ENCODE measurements at regions not wholly inside any gene's neighbourhood (a gene's known extent, or its start where the extent isn't known, plus 50 kb on each side); places are given as distances from the start of the nearest gene placed in this dataset.

DNA sequence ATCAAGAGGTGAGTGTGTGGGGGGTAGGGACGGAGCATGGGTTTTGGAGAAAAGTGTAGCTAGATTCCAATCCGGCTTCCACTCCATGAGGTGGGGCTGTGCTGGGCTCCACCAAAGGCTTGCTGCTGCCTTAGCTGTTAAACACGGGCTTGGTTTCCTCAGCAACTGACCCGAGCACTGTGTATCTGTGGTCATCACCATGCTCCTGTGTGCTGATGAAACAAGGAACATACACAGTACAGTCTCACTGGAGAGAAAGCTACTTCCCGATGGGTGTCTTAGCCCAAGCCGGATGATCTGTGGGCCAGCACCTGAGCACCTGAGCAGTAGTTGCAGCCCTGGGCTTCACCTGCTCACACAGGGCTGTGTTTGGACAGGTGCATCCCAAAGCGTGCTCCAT is 52.9 kb upstream of the VRK1 start:
- TF ChIP-seq EP300 (IDR thresholded peaks at IDR 0.05) = no peak
- TF ChIP-seq POLR2AphosphoS5 (IDR thresholded peaks at IDR 0.05) = no peak
- no peak for TF ChIP-seq POLR2A (IDR thresholded peaks at IDR 0.05)
- TF ChIP-seq, protein P1, sequence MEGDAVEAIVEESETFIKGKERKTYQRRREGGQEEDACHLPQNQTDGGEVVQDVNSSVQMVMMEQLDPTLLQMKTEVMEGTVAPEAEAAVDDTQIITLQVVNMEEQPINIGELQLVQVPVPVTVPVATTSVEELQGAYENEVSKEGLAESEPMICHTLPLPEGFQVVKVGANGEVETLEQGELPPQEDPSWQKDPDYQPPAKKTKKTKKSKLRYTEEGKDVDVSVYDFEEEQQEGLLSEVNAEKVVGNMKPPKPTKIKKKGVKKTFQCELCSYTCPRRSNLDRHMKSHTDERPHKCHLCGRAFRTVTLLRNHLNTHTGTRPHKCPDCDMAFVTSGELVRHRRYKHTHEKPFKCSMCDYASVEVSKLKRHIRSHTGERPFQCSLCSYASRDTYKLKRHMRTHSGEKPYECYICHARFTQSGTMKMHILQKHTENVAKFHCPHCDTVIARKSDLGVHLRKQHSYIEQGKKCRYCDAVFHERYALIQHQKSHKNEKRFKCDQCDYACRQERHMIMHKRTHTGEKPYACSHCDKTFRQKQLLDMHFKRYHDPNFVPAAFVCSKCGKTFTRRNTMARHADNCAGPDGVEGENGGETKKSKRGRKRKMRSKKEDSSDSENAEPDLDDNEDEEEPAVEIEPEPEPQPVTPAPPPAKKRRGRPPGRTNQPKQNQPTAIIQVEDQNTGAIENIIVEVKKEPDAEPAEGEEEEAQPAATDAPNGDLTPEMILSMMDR (IDR thresholded peaks at IDR 0.05) = no peak
- 10 to 62% methylated on average over 2 to 4 of the region's 7 CpGs for WGBS, 2 donors (ENCODE audit: low coverage in 1 of 2)
- H3K27me3 ChIP-seq = peaks cover 93% of the 10 kb centered on the region
- no peak overlapping the region for H3K27ac ChIP-seq
- ATAC-seq = no peak
- no peaks in the 10 kb centered on the region for H3K36me3 ChIP-seq
- no peaks in the 10 kb centered on the region for H3K9me3 ChIP-seq
- no peak overlapping the region for H3K4me3 ChIP-seq
- peaks cover 0 to 13% (median 8%) of the 10 kb centered on the region in 3 donors for H3K4me1 ChIP-seq

DNA sequence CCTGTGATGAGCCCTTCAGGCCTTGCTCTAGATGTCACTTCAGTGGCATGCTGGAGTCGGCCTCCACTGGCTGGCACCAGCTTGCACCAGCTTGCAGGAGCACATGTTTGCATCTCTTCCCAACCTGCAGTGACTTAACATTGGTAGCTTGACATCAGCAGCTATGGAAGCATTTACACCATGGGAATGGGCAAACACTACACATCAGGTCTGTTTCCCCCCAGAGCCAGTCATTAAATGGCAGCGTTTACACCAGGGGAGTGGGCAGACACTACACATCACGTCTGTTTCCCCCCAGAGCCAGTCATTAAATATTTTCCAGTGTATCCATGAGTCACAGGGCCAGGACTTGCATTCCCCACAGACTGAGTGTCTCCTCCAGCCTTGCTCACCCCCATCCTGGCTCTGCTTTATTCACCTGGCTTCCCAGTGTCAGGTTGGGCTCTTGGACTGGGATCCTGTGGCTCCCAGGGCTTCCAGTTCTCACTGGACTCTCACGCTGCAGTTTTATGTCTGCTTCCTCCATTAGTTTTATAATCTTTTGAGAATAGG is 51.6 kb upstream of the VRK1 start:
- Histone ChIP-seq H3K27ac (no peak overlapping the region), H3K36me3 (no peaks in the 10 kb centered on the region), H3K4me1 (peaks cover 0 to 13% (median 8%) of the 10 kb centered on the region in 3 donors), H3K4me3 (no peak overlapping the region), H3K9me3 (no peaks in the 10 kb centered on the region), H3K27me3 (peaks cover 93% of the 10 kb centered on the region)
- no peak for ATAC-seq
- WGBS, 2 donors (ENCODE audit: low coverage in 1 of 2) = 82 to 90% methylated on average over 2 to 3 of the region's 4 CpGs
- TF ChIP-seq, protein P1 (IDR thresholded peaks at IDR 0.05) = no peak
- TF ChIP-seq POLR2AphosphoS5 (IDR thresholded peaks at IDR 0.05) = no peak
- TF ChIP-seq EP300 (IDR thresholded peaks at IDR 0.05) = no peak
- TF ChIP-seq POLR2A (IDR thresholded peaks at IDR 0.05) = no peak

DNA sequence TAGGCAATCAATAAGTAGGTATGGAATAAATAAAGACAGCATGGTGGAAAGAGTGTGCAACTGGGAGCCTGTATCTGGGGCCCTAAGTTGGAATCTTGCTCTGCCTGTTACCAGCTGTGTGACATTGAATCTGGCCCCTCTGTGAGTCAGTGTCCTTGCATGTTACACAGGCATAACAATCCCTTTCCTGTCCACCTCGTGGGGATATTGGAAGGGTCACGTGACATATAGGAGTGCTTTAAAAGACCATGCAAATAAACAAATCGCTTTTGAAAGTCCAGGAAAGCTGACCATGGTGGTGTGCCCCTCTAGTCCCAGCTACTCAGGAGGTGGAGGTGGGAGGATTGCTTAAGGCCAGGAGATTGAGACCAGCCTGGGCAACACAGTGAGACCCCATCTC is 51.1 kb upstream of the VRK1 start:
- Histone ChIP-seq H3K36me3 (no peaks in the 10 kb centered on the region), H3K4me3 (no peak overlapping the region), H3K27ac (no peak overlapping the region), H3K9me3 (no peaks in the 10 kb centered on the region), H3K4me1 (peaks cover 0 to 8% (median 8%) of the 10 kb centered on the region in 3 donors), H3K27me3 (peaks cover 93% of the 10 kb centered on the region)
- 30 to 58% methylated on average over 3 of the region's 3 CpGs for WGBS, 2 donors (ENCODE audit: low coverage in 1 of 2)
- ATAC-seq = no peak
- TF ChIP-seq, protein P1 (IDR thresholded peaks at IDR 0.05) = no peak
- TF ChIP-seq POLR2AphosphoS5 (IDR thresholded peaks at IDR 0.05) (no peak), EP300 (IDR thresholded peaks at IDR 0.05) (no peak), POLR2A (IDR thresholded peaks at IDR 0.05) (no peak)

DNA sequence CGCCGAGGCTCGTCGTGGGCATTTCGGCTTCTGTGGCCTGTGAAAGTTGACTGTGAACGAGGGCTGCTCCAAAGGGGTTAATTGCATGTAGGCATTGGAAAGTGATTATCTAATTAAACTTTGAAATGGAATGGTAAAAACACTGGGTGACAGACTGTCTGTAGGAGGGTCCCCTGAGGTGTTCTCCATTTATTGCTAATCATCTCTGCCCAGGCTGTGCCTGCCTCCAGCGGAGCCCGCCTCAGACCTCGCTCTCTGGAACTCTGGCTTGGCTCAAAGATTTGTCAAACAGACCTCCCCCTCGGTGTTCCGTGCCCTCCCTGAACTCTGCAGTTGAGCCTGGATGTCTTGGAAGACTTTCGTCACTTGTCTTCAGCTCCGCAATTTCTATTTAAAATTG is 50.2 kb upstream of the VRK1 start:
- H3K9me3 ChIP-seq = no peaks in the 10 kb centered on the region
- no peak for ATAC-seq
- no peak overlapping the region for H3K4me3 ChIP-seq
- H3K27ac ChIP-seq = no peak overlapping the region
- TF ChIP-seq EP300 (IDR thresholded peaks at IDR 0.05) = no peak
- no peak for TF ChIP-seq POLR2AphosphoS5 (IDR thresholded peaks at IDR 0.05)
- TF ChIP-seq POLR2A (IDR thresholded peaks at IDR 0.05) = no peak
- TF ChIP-seq, protein P1 (IDR thresholded peaks at IDR 0.05) = no peak
- H3K36me3 ChIP-seq = no peaks in the 10 kb centered on the region
- 61 to 86% methylated on average over 9 to 13 of the region's 13 CpGs for WGBS, 2 donors (ENCODE audit: low coverage in 1 of 2)
- peaks cover 87% of the 10 kb centered on the region for H3K27me3 ChIP-seq
- no peaks in the 10 kb centered on the region for H3K4me1 ChIP-seq

Data from gastroesophageal sphincter (tissue), 4 donors.